GM12872 (cell line): ENCODE measurements at regions not wholly inside any gene's neighbourhood (a gene's known extent, or its start where the extent isn't known, plus 50 kb on each side); places are given as distances from the start of the nearest gene placed in this dataset.

ENCODE experiments used
- TF ChIP-seq, protein P1 (sequence below): IDR thresholded peaks from 3 replicates; pipeline ENCODE4 v1.5.1; 2011; ENCODE audit warnings: low read depth, mild to moderate bottlenecking, low read length, moderate library complexity; ENCODE audit not compliant: insufficient read depth

DNA sequence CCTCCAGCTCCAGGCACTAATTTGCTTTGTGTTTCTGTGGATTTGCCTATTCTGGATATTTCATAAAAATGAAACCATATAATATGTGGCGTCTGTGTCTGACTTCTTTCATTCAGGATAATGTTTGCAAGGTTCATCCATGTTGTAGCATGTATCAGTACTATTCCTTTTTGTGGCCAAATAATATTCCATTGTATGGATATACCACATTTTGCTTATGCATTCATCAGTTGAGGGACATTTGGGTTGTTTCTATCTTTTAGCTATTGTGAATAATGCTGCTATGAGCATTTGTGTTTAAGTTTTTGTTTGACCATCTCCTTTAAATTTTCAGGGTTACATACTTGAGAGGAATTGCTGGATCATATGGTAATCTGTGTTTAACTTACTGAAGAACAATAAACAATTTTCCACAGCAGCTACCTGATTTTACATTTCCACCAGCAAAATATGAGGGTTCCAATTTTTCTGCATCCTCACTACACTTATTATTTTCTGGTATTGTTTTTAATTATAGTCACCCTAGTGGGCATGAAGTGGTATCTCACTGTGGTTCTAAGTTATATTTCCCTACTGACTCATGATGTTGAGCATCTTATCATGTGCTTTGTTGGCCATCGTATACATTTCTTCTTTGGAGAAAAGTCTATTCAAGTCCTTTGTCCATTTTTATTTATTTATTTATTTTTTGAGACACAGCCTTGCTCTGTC is 63.9 kb downstream of the GCNT4 start:
- TF ChIP-seq, protein P1, sequence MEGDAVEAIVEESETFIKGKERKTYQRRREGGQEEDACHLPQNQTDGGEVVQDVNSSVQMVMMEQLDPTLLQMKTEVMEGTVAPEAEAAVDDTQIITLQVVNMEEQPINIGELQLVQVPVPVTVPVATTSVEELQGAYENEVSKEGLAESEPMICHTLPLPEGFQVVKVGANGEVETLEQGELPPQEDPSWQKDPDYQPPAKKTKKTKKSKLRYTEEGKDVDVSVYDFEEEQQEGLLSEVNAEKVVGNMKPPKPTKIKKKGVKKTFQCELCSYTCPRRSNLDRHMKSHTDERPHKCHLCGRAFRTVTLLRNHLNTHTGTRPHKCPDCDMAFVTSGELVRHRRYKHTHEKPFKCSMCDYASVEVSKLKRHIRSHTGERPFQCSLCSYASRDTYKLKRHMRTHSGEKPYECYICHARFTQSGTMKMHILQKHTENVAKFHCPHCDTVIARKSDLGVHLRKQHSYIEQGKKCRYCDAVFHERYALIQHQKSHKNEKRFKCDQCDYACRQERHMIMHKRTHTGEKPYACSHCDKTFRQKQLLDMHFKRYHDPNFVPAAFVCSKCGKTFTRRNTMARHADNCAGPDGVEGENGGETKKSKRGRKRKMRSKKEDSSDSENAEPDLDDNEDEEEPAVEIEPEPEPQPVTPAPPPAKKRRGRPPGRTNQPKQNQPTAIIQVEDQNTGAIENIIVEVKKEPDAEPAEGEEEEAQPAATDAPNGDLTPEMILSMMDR = no peak

GRCh38 chr5:74978345-74978744 is 74.0 kb downstream of the GCNT4 start:
- TF ChIP-seq, protein P1 = no peak

DNA sequence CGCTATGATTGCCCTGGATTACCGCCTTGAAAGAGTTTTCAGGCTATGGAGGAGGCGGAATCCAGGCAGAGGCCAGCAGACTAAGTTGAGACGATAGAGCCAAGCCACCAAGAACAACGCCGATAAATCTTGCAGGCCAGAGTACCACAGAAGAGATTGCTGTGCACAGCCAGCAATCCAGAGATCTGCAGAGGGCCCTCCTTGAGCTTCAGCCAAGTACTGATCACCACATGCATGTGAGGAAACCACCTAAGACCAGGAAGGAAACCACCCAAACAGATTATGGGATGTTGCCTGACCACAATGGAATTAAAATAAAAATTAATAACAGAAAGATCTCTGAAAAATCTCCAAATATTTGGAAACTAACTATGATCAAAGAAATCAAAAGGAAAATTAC is 74.9 kb downstream of the GCNT4 start:
- TF ChIP-seq, protein P1 = no peak

DNA sequence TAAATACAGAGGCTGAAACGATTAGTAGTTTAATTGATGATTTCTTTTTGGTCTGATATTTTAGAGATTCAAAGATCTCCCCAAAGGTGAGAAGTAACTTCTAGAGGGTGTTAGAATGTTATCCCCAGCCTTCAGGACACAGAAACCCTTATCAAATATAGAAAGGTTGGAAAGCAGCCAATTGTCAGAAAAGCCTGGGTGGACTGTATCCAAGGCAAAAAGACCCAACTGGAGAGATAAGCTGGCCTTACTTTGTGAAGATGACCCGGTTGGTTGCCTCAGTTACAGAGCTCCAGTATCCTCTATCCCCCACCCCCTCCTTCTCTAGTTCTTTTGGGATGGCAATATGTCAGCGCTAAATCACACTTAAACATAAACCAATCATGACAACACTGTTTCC is 75.7 kb downstream of the GCNT4 start:
- TF ChIP-seq, protein P1 = no peak

- TF ChIP-seq, protein P1 = no peak
Observed at GRCh38 chr5:74975582-74975981, 76.8 kb downstream of the GCNT4 start.

- TF ChIP-seq, protein P1 = no peak
Observed at GRCh38 chr5:74974451-74975091, 77.8 kb downstream of the GCNT4 start.

GRCh38 chr5:74973694-74974093 is 78.7 kb downstream of the GCNT4 start:
- TF ChIP-seq, protein P1 = no peak
